SK-N-SH treated with all-trans-retinoic acid at 6 μM for 48 hours (cell line): ENCODE measurements at regions not wholly inside any gene's neighbourhood (a gene's known extent, or its start where the extent isn't known, plus 50 kb on each side); places are given as distances from the start of the nearest gene placed in this dataset.

Experiments used
- ATAC-seq: fragments of 200-7000 bp; cut with Tn5 transposase; 3 replicates; pipeline ENCODE4 v1.9.1; 2020; ENCODE audit warnings: mild to moderate bottlenecking, moderate library complexity
- ARNTL ChIP-seq: fragments of 450-650 bp; formaldehyde crosslinking; IDR thresholded peaks from 2 replicates; pipeline ENCODE4 v1.5.0; 2020; ENCODE audit warnings: low read depth, mild to moderate bottlenecking, moderate library complexity, borderline replicate concordance
- BACH2 ChIP-seq: fragments of 250-450 bp; sonication (Bioruptor Pico); IDR thresholded peaks from 2 replicates; pipeline ENCODE4 v1.9.0; 2021; ENCODE audit warnings: mild to moderate bottlenecking, borderline replicate concordance
- CSRNP3 ChIP-seq: fragments of 250-450 bp; sonication (Bioruptor Pico); IDR thresholded peaks from 2 replicates; pipeline ENCODE4 v1.5.1; 2021; ENCODE audit warnings: mild to moderate bottlenecking, moderate library complexity
- ESRRG ChIP-seq: fragments of 250-450 bp; sonication (Bioruptor Pico); IDR thresholded peaks from 2 replicates; pipeline ENCODE4 v1.6.1; 2021; ENCODE audit warnings: mild to moderate bottlenecking
- GLIS3 ChIP-seq: fragments of 250-450 bp; sonication (Bioruptor Pico); IDR thresholded peaks from 2 replicates; pipeline ENCODE4 v1.5.0; 2020; ENCODE audit warnings: mild to moderate bottlenecking, moderate library complexity
- ISL1 ChIP-seq: fragments of 250-450 bp; sonication (Bioruptor Pico); IDR thresholded peaks from 2 replicates; pipeline ENCODE4 v2.1.2; 2022; ENCODE audit warnings: mild to moderate bottlenecking, moderate library complexity
- POU6F1 ChIP-seq: fragments of 250-450 bp; sonication (Bioruptor Pico); IDR thresholded peaks from 2 replicates; pipeline ENCODE4 v1.8.0; 2021; ENCODE audit warnings: low read depth, mild to moderate bottlenecking, moderate library complexity, borderline replicate concordance
- PPARA ChIP-seq: fragments of 250-450 bp; sonication (Bioruptor Pico); IDR thresholded peaks from 2 replicates; pipeline ENCODE4 v1.5.0; 2020; ENCODE audit warnings: mild to moderate bottlenecking, borderline replicate concordance
- RARB ChIP-seq: fragments of 250-450 bp; sonication (Bioruptor Pico); IDR thresholded peaks from 2 replicates; pipeline ENCODE4 v1.8.0; 2021; ENCODE audit warnings: mild to moderate bottlenecking, moderate library complexity
- SNAI2 ChIP-seq: fragments of 250-450 bp; sonication (Bioruptor Pico); IDR thresholded peaks from 2 replicates; pipeline ENCODE4 v1.5.0; 2020; ENCODE audit warnings: mild to moderate bottlenecking, moderate library complexity
- TCF4 ChIP-seq: fragments of 250-450 bp; sonication (Bioruptor Pico); IDR thresholded peaks from 2 replicates; pipeline ENCODE4 v1.8.0; 2021; ENCODE audit warnings: mild to moderate bottlenecking, moderate library complexity, borderline replicate concordance
- ZC3H10 ChIP-seq: fragments of 250-450 bp; sonication (Bioruptor Pico); IDR thresholded peaks from 2 replicates; pipeline ENCODE4 v1.5.1; 2021; ENCODE audit warnings: mild to moderate bottlenecking, moderate library complexity
- ZFP3 ChIP-seq: fragments of 250-450 bp; sonication (Bioruptor Pico); IDR thresholded peaks from 2 replicates; pipeline ENCODE4 v1.5.0; 2020; ENCODE audit warnings: mild to moderate bottlenecking, moderate library complexity
- ZFP30 ChIP-seq: fragments of 450-650 bp; formaldehyde crosslinking; IDR thresholded peaks from 2 replicates; pipeline ENCODE4 v1.5.0; 2022; ENCODE audit warnings: mild to moderate bottlenecking, moderate library complexity
- ZNF565 ChIP-seq: fragments of 450-650 bp; formaldehyde crosslinking; conservative IDR thresholded peaks from 2 replicates; pipeline ENCODE4 v1.5.0; 2020; ENCODE audit warnings: low read depth, mild to moderate bottlenecking, moderate library complexity
- ZNF8 ChIP-seq: fragments of 450-650 bp; formaldehyde crosslinking; IDR thresholded peaks from 2 replicates; pipeline ENCODE4 v1.5.0; 2020; ENCODE audit warnings: mild to moderate bottlenecking, moderate library complexity
- TF ChIP-seq, protein P1 (sequence below): fragments of 250-450 bp; sonication (Bioruptor Pico); IDR thresholded peaks from 2 replicates; pipeline ENCODE4 v1.5.0; 2020; ENCODE audit warnings: mild to moderate bottlenecking, moderate library complexity
- TF ChIP-seq, protein P2 (sequence below): fragments of 250-450 bp; sonication (Bioruptor Pico); IDR thresholded peaks from 2 replicates; pipeline ENCODE4 v1.5.1; 2020; ENCODE audit warnings: low read depth, mild to moderate bottlenecking, moderate library complexity
- TF ChIP-seq, protein P3 (sequence below): fragments of 250-450 bp; sonication (Bioruptor Pico); IDR thresholded peaks from 2 replicates; pipeline ENCODE4 v1.8.0; 2020; ENCODE audit warnings: mild to moderate bottlenecking, moderate library complexity, borderline replicate concordance

GRCh38 chr13:40023595-40024203, 368.2 kb downstream of the COG6 start:
- peak; percentile 70 for ATAC-seq

GRCh38 chr13:40024204-40024966, 368.9 kb downstream of the COG6 start:
- peak; percentile 33; the same call in 1 of the 2 replicates for TF ChIP-seq ISL1
- TF ChIP-seq CSRNP3 (CRISPR knock-in tag), result no peak
- ATAC-seq, result peak; percentile 64

More at GRCh38 chr13:40023595-40024203, 368.2 kb downstream of the COG6 start:
- TF ChIP-seq ESRRG (no peak), POU6F1 (CRISPR knock-in tag) (no peak), ISL1 (no peak), TCF4 (CRISPR knock-in tag) (peak; percentile 59; the same call in 1 of the 2 replicates), PPARA (CRISPR knock-in tag) (no peak), ZFP30 (CRISPR knock-in tag) (no peak)
- TF ChIP-seq, protein P1, sequence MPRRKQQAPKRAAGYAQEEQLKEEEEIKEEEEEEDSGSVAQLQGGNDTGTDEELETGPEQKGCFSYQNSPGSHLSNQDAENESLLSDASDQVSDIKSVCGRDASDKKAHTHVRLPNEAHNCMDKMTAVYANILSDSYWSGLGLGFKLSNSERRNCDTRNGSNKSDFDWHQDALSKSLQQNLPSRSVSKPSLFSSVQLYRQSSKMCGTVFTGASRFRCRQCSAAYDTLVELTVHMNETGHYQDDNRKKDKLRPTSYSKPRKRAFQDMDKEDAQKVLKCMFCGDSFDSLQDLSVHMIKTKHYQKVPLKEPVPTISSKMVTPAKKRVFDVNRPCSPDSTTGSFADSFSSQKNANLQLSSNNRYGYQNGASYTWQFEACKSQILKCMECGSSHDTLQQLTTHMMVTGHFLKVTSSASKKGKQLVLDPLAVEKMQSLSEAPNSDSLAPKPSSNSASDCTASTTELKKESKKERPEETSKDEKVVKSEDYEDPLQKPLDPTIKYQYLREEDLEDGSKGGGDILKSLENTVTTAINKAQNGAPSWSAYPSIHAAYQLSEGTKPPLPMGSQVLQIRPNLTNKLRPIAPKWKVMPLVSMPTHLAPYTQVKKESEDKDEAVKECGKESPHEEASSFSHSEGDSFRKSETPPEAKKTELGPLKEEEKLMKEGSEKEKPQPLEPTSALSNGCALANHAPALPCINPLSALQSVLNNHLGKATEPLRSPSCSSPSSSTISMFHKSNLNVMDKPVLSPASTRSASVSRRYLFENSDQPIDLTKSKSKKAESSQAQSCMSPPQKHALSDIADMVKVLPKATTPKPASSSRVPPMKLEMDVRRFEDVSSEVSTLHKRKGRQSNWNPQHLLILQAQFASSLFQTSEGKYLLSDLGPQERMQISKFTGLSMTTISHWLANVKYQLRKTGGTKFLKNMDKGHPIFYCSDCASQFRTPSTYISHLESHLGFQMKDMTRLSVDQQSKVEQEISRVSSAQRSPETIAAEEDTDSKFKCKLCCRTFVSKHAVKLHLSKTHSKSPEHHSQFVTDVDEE, result no peak

DNA sequence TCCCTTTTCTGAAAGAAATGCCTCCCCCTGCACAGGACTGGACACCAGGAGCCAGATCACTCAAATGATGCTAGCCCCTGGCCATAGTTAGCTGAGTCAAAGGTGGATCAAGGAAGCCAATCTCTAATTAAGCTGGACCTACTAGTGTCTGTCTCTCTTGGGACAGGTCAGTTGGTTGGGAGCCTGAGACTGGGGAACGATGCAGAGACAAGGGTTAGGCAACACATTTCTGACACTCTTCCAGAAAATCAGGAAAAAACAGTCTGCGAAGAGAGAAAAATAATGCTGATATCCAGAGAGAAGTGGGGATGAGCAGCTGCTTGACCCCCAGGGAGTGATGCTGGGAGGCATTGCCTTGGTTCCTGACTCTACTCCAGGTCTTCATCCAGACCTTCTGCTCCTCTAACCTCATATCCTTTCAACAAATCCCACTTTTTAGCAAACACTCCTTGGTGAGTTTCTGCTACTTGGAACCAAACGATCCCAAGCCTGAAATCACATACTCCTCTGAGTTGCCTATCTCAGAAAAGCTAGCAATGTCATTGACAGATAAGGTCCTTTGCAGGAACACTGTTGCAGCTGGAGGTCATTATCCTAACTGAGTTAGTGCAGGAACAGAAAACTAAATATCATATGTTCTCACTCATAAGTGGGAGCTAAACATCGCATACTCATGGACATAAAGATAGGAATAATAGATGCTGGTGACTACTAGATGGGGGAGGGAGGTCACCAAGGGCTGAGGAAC, 369.7 kb downstream of the COG6 start:
- peak; percentile 23; the same call in 2 of the 3 replicates for ATAC-seq
- TF ChIP-seq TCF4 (CRISPR knock-in tag) (peak; percentile 74; the same call in 1 of the 2 replicates), BACH2 (CRISPR knock-in tag) (no peak)

DNA sequence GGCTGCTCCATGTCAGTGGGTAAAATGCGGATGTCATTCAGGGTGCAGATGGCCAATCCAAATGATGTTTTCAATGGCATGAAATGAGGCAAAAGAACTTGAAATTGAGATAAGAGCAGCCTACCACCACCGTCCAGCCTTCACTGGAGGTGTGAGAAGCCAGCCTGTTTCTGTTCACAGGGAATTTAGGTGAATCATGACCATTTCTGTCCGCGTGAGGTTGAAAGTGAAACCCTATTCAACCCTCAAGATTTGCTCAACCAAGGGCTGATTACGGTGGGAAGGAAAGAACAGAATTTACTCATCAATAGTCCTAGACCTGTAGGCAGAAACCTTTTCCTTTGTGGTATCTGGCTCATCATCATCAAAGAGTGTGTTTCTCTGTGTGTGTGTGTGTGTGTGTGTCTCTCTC, 370.7 kb downstream of the COG6 start:
- TF ChIP-seq, protein P2, sequence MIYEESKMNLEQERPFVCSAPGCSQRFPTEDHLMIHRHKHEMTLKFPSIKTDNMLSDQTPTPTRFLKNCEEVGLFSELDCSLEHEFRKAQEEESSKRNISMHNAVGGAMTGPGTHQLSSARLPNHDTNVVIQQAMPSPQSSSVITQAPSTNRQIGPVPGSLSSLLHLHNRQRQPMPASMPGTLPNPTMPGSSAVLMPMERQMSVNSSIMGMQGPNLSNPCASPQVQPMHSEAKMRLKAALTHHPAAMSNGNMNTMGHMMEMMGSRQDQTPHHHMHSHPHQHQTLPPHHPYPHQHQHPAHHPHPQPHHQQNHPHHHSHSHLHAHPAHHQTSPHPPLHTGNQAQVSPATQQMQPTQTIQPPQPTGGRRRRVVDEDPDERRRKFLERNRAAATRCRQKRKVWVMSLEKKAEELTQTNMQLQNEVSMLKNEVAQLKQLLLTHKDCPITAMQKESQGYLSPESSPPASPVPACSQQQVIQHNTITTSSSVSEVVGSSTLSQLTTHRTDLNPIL (CRISPR knock-in tag), result no peak
- TF ChIP-seq ZNF565 (CRISPR knock-in tag), result no peak
- TF ChIP-seq CSRNP3 (CRISPR knock-in tag), result no peak
- no peak for TF ChIP-seq ESRRG
- TF ChIP-seq, protein P3, sequence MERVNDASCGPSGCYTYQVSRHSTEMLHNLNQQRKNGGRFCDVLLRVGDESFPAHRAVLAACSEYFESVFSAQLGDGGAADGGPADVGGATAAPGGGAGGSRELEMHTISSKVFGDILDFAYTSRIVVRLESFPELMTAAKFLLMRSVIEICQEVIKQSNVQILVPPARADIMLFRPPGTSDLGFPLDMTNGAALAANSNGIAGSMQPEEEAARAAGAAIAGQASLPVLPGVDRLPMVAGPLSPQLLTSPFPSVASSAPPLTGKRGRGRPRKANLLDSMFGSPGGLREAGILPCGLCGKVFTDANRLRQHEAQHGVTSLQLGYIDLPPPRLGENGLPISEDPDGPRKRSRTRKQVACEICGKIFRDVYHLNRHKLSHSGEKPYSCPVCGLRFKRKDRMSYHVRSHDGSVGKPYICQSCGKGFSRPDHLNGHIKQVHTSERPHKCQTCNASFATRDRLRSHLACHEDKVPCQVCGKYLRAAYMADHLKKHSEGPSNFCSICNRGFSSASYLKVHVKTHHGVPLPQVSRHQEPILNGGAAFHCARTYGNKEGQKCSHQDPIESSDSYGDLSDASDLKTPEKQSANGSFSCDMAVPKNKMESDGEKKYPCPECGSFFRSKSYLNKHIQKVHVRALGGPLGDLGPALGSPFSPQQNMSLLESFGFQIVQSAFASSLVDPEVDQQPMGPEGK (CRISPR knock-in tag), result no peak
- no peak for TF ChIP-seq GLIS3 (CRISPR knock-in tag)
- no peak for TF ChIP-seq ZC3H10 (CRISPR knock-in tag)
- no peak for TF ChIP-seq SNAI2 (CRISPR knock-in tag)
- no peak for TF ChIP-seq BACH2 (CRISPR knock-in tag)
- TF ChIP-seq PPARA (CRISPR knock-in tag), result no peak
- TF ChIP-seq ZNF8 (CRISPR knock-in tag), result no peak
- TF ChIP-seq POU6F1 (CRISPR knock-in tag), result no peak
- no peak for TF ChIP-seq RARB (CRISPR knock-in tag)
- TF ChIP-seq ZFP30 (CRISPR knock-in tag), result no peak
- no peak for TF ChIP-seq ZFP3 (CRISPR knock-in tag)
- no peak for TF ChIP-seq ARNTL (CRISPR knock-in tag)

More for the DNA sequence above, 370.7 kb downstream of the COG6 start:
- no peak for ATAC-seq
